Activated CD4-positive, alpha-beta memory T cell treated with anti-CD3 and anti-CD28 coated beads, Interleukin-2, amount 10 ng/mL, durations not matched to agents 7 days and 5 days (primary cell): ENCODE measurements at regions not wholly inside any gene's neighbourhood (a gene's known extent, or its start where the extent isn't known, plus 50 kb on each side); places are given as distances from the start of the nearest gene placed in this dataset.
"Not testable (repeated sequence)": the region's sequence is repeated elsewhere in the genome, so short reads cannot be mapped to it uniquely, and the experiment has no call there.

Experiments
- CTCF ChIA-PET: fragments of 350-600 bp; sonication (Branson Sonifier 250); formaldehyde crosslinking; loops from one replicate; lab custom pipeline; 2021; ENCODE audit warnings: antibody characterized with exemption, inconsistent platforms; lab: Charles Lee
- POLR2A ChIA-PET: fragments of 350-600 bp; sonication (Branson Sonifier 250); formaldehyde crosslinking; loops from one replicate; lab custom pipeline; 2021; ENCODE audit warnings: antibody characterized with exemption; lab: Charles Lee
- DNase-seq: peaks from one replicate; pipeline ENCODE4 v3.0.0-alpha.2; 2020
- H3K27ac Mint-ChIP-seq: one replicate; pipeline ENCODE4 v1.8.0; 2021; ENCODE audit warnings: mild to moderate bottlenecking, mixed read lengths
- H3K27me3 Mint-ChIP-seq: one replicate; pipeline ENCODE4 v1.8.0; 2021; ENCODE audit warnings: mixed read lengths
- H3K36me3 Mint-ChIP-seq: one replicate; pipeline ENCODE4 v1.8.0; 2021; ENCODE audit warnings: low read depth, mixed read lengths
- H3K4me1 Mint-ChIP-seq: one replicate; pipeline ENCODE4 v1.8.0; 2021; ENCODE audit warnings: mixed read lengths
- H3K4me3 Mint-ChIP-seq: one replicate; pipeline ENCODE4 v1.8.0; 2021; ENCODE audit warnings: mild to moderate bottlenecking, mixed read lengths
- H3K9me3 Mint-ChIP-seq: one replicate; pipeline ENCODE4 v1.8.0; 2021; ENCODE audit warnings: mixed read lengths

GRCh38 chr12:124699909-124700308 is 132.5 kb upstream of the NCOR2 start:
- Mint-ChIP-seq H3K27ac (no peak overlapping the region), H3K36me3 (no peaks in the 10 kb centered on the region), H3K4me1 (no peaks in the 10 kb centered on the region), H3K4me3 (no peak overlapping the region), H3K27me3 (peaks cover 31% of the 10 kb centered on the region), H3K9me3 (no peaks in the 10 kb centered on the region)
- no peak for DNase-seq
- CTCF ChIA-PET = no interaction called here
- POLR2A ChIA-PET = no interaction called here

GRCh38 chr12:124698998-124699305 is 131.5 kb upstream of the NCOR2 start:
- POLR2A ChIA-PET = no interaction called here
- Mint-ChIP-seq H3K9me3 (no peaks in the 10 kb centered on the region), H3K36me3 (no peaks in the 10 kb centered on the region), H3K27me3 (peaks cover 31% of the 10 kb centered on the region), H3K4me1 (peaks cover 7% of the 10 kb centered on the region), H3K4me3 (no peak overlapping the region), H3K27ac (no peak overlapping the region)
- CTCF ChIA-PET = no interaction called here
- no peak for DNase-seq

- no peak overlapping the region for H3K4me3 Mint-ChIP-seq
- H3K4me1 Mint-ChIP-seq = peaks cover 9% of the 10 kb centered on the region
- ChIA-PET CTCF (no interaction called here), POLR2A (no interaction called here)
- DNase-seq = no peak
- no peaks in the 10 kb centered on the region for H3K36me3 Mint-ChIP-seq
- H3K9me3 Mint-ChIP-seq = no peaks in the 10 kb centered on the region
- no peak overlapping the region for H3K27ac Mint-ChIP-seq
- peaks cover 26% of the 10 kb centered on the region for H3K27me3 Mint-ChIP-seq
Observed at GRCh38 chr12:124698211-124698997, 131.0 kb upstream of the NCOR2 start.

- H3K4me3 Mint-ChIP-seq, DNase-seq, POLR2A ChIA-PET, H3K36me3 Mint-ChIP-seq, H3K9me3 Mint-ChIP-seq, H3K27ac Mint-ChIP-seq, CTCF ChIA-PET: not testable (repeated sequence)
- Mint-ChIP-seq H3K27me3 (peaks cover 26% of the 10 kb centered on the region), H3K4me1 (peaks cover 11% of the 10 kb centered on the region)
Observed at GRCh38 chr12:124697722-124698121, 130.3 kb upstream of the NCOR2 start.

- DNase-seq = no peak
- Mint-ChIP-seq H3K27me3 (peaks cover 26% of the 10 kb centered on the region), H3K27ac (no peak overlapping the region), H3K9me3 (peaks cover 2% of the 10 kb centered on the region), H3K4me3 (no peak overlapping the region), H3K36me3 (no peaks in the 10 kb centered on the region), H3K4me1 (peaks cover 11% of the 10 kb centered on the region)
- POLR2A ChIA-PET = no interaction called here
- CTCF ChIA-PET = no interaction called here
Observed at GRCh38 chr12:124696693-124697476, 129.5 kb upstream of the NCOR2 start.

GRCh38 chr12:124695861-124696260 is 128.4 kb upstream of the NCOR2 start:
- Mint-ChIP-seq H3K4me1 (peaks cover 11% of the 10 kb centered on the region), H3K27ac (no peak overlapping the region), H3K4me3 (no peak overlapping the region), H3K36me3 (no peaks in the 10 kb centered on the region), H3K9me3 (peaks cover 4% of the 10 kb centered on the region), H3K27me3 (peaks cover 26% of the 10 kb centered on the region)
- ChIA-PET POLR2A (interaction anchor here (1.4 kb wide), 1 partner anchor 15 kb away, joined by 4 read pairs; no protein-coding TSS in a partner anchor), CTCF (no interaction called here)
- no peak for DNase-seq

GRCh38 chr12:124694846-124695497 is 127.6 kb upstream of the NCOR2 start:
- Mint-ChIP-seq H3K4me1 (peaks cover 11% of the 10 kb centered on the region), H3K27me3 (peaks cover 24% of the 10 kb centered on the region), H3K4me3 (no peak overlapping the region), H3K36me3 (peaks cover 2% of the 10 kb centered on the region), H3K9me3 (peaks cover 4% of the 10 kb centered on the region), H3K27ac (no peak overlapping the region)
- DNase-seq = no peak
- POLR2A ChIA-PET = interaction anchor here (0.5 to 1.4 kb wide), 3 partner anchors 8 to 982 kb away, joined by 3 to 4 read pairs (median 3); no protein-coding TSS in a partner anchor
- CTCF ChIA-PET = no interaction called here

- POLR2A ChIA-PET = interaction anchor here (1.4 kb wide), 1 partner anchor 17 kb away, joined by 4 read pairs; no protein-coding TSS in a partner anchor
- Mint-ChIP-seq H3K27ac (no peak overlapping the region), H3K36me3 (peaks cover 2% of the 10 kb centered on the region), H3K4me1 (peaks cover 11% of the 10 kb centered on the region), H3K9me3 (peaks cover 4% of the 10 kb centered on the region), H3K27me3 (peaks cover 27% of the 10 kb centered on the region), H3K4me3 (no peak overlapping the region)
- CTCF ChIA-PET = no interaction called here
- peak; percentile 49 for DNase-seq
Observed at GRCh38 chr12:124694250-124694649, 126.8 kb upstream of the NCOR2 start.

- POLR2A ChIA-PET = no interaction called here
- H3K4me1 Mint-ChIP-seq = peaks cover 16% of the 10 kb centered on the region
- peaks cover 2% of the 10 kb centered on the region for H3K36me3 Mint-ChIP-seq
- no peak for DNase-seq
- no peak overlapping the region for H3K4me3 Mint-ChIP-seq
- CTCF ChIA-PET = no interaction called here
- no peak overlapping the region for H3K27ac Mint-ChIP-seq
- peaks cover 23% of the 10 kb centered on the region for H3K27me3 Mint-ChIP-seq
- H3K9me3 Mint-ChIP-seq = peaks cover 4% of the 10 kb centered on the region
Observed at GRCh38 chr12:124693111-124693723, 125.8 kb upstream of the NCOR2 start.

GRCh38 chr12:124692443-124692842 is 125.0 kb upstream of the NCOR2 start:
- H3K9me3 Mint-ChIP-seq = peaks cover 4% of the 10 kb centered on the region
- POLR2A ChIA-PET = no interaction called here
- CTCF ChIA-PET = no interaction called here
- H3K4me1 Mint-ChIP-seq = peaks cover 24% of the 10 kb centered on the region
- no peak overlapping the region for H3K27ac Mint-ChIP-seq
- no peak overlapping the region for H3K4me3 Mint-ChIP-seq
- peaks cover 22% of the 10 kb centered on the region for H3K27me3 Mint-ChIP-seq
- DNase-seq = no peak
- peaks cover 2% of the 10 kb centered on the region for H3K36me3 Mint-ChIP-seq

- H3K9me3 Mint-ChIP-seq = peaks cover 4% of the 10 kb centered on the region
- H3K4me1 Mint-ChIP-seq = peaks cover 30% of the 10 kb centered on the region
- ChIA-PET CTCF (no interaction called here), POLR2A (no interaction called here)
- no peak overlapping the region for H3K27ac Mint-ChIP-seq
- no peak overlapping the region for H3K4me3 Mint-ChIP-seq
- no peak for DNase-seq
- peaks cover 26% of the 10 kb centered on the region for H3K27me3 Mint-ChIP-seq
- H3K36me3 Mint-ChIP-seq = peaks cover 2% of the 10 kb centered on the region
Observed at GRCh38 chr12:124691429-124691828, 124.0 kb upstream of the NCOR2 start.

- Mint-ChIP-seq H3K27ac (no peak overlapping the region), H3K4me1 (peaks cover 41% of the 10 kb centered on the region), H3K27me3 (peaks cover 27% of the 10 kb centered on the region), H3K4me3 (no peak overlapping the region), H3K36me3 (peaks cover 2% of the 10 kb centered on the region), H3K9me3 (peaks cover 4% of the 10 kb centered on the region)
- DNase-seq = no peak
- ChIA-PET CTCF (no interaction called here), POLR2A (no interaction called here)
Observed at GRCh38 chr12:124689631-124690030, 122.2 kb upstream of the NCOR2 start.
